Skeletal muscle satellite cell (primary cell): ENCODE measurements at regions not wholly inside any gene's neighbourhood (a gene's known extent, or its start where the extent isn't known, plus 50 kb on each side); places are given as distances from the start of the nearest gene placed in this dataset.
"Not testable (repeated sequence)": the region's sequence is repeated elsewhere in the genome, so short reads cannot be mapped to it uniquely, and the experiment has no call there.

Source experiments
- H3K27me3 ChIP-seq: 2 replicates; pipeline ENCODE4 v1.7.0; 2013; ENCODE audit warnings: low read length; ENCODE audit not compliant: control insufficient read depth, insufficient read depth
- H3K36me3 ChIP-seq: 2 replicates; pipeline ENCODE4 v1.7.0; 2013; ENCODE audit warnings: mild to moderate bottlenecking, control low read depth, low read length; ENCODE audit not compliant: insufficient read depth
- H3K4me1 ChIP-seq: 2 replicates; pipeline ENCODE4 v1.7.0; 2013; ENCODE audit warnings: low read length; ENCODE audit not compliant: control insufficient read depth, insufficient read depth
- H3K4me2 ChIP-seq: 2 replicates; pipeline ENCODE4 v1.7.0; 2013; ENCODE audit warnings: mild to moderate bottlenecking, low read length
- H3K4me3 ChIP-seq: 2 replicates; pipeline ENCODE4 v1.7.0; 2013; ENCODE audit warnings: low read length
- H3K9ac ChIP-seq: 2 replicates; pipeline ENCODE4 v1.7.0; 2013; ENCODE audit warnings: mild to moderate bottlenecking, low read depth, low read length, moderate library complexity
- H3K9me3 ChIP-seq: replicated peaks from 2 replicates; pipeline ENCODE4 v1.7.0; 2013; ENCODE audit warnings: mild to moderate bottlenecking, control low read depth, low read length

- Histone ChIP-seq H3K27me3 (no peaks in the 10 kb centered on the region), H3K4me1 (no peaks in the 10 kb centered on the region), H3K9me3 (no peaks in the 10 kb centered on the region), H3K9ac (no peak overlapping the region), H3K4me3 (no peak overlapping the region), H3K36me3 (no peaks in the 10 kb centered on the region), H3K4me2 (no peak overlapping the region)
Observed at GRCh38 chr10:35993591-35994515, 351.8 kb upstream of the FZD8 start.

GRCh38 chr10:35992107-35992506, 350.0 kb upstream of the FZD8 start:
- Histone ChIP-seq H3K4me1 (no peaks in the 10 kb centered on the region), H3K9me3 (no peaks in the 10 kb centered on the region), H3K36me3 (no peaks in the 10 kb centered on the region), H3K4me2 (no peak overlapping the region), H3K4me3 (no peak overlapping the region), H3K27me3 (no peaks in the 10 kb centered on the region), H3K9ac (no peak overlapping the region)

GRCh38 chr10:35986756-35987502, 344.8 kb upstream of the FZD8 start:
- Histone ChIP-seq H3K4me3 (no peak overlapping the region), H3K36me3 (no peaks in the 10 kb centered on the region), H3K27me3 (no peaks in the 10 kb centered on the region), H3K9ac (no peak overlapping the region), H3K4me2 (no peak overlapping the region), H3K9me3 (no peaks in the 10 kb centered on the region), H3K4me1 (no peaks in the 10 kb centered on the region)

GRCh38 chr10:35979116-35979515, 337.0 kb upstream of the FZD8 start:
- Histone ChIP-seq H3K4me3 (no peak overlapping the region), H3K36me3 (no peaks in the 10 kb centered on the region), H3K27me3 (peaks cover 10% of the 10 kb centered on the region), H3K4me2 (no peak overlapping the region), H3K4me1 (no peaks in the 10 kb centered on the region), H3K9me3 (no peaks in the 10 kb centered on the region), H3K9ac (no peak overlapping the region)

DNA sequence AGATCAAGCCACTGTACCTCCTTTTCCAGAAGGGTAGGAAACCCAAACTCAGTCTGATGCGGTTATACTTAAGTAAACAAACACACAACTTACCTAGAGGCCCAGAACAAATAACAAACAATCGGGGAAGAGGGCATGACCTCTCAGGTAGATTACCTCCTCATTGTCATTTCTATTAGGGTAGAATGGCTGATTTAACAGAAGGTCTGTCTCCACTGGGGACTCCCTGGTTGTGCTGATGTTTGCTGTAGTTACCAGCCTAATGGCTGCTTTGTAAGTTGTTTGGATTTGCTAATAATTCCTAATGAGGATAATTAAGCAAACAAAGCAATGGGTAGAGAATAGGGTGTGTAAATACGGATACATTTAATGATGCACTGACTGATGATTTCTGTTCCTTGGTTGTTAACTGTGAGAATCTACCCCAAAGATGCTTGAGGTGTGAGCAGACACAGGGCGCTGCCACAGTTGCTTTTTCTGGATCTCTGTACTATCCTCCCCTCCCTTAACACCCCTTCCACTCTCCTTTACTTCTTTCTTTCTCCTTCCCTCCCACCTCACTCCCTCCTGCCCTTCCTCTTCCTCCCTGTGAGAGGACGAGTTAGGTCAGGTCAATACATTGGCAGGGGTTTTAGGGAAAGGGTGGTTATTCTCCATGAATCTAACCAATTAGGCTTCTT, 332.0 kb upstream of the FZD8 start:
- peaks cover 22% of the 10 kb centered on the region for H3K27me3 ChIP-seq
- not testable (repeated sequence) for H3K9me3 ChIP-seq, H3K36me3 ChIP-seq, H3K9ac ChIP-seq, H3K4me2 ChIP-seq, H3K4me1 ChIP-seq, H3K4me3 ChIP-seq

- Histone ChIP-seq H3K4me2 (no peak overlapping the region), H3K36me3 (no peaks in the 10 kb centered on the region), H3K9me3 (no peaks in the 10 kb centered on the region), H3K27me3 (peaks cover 22% of the 10 kb centered on the region), H3K9ac (no peak overlapping the region), H3K4me3 (no peak overlapping the region), H3K4me1 (no peaks in the 10 kb centered on the region)
Observed at GRCh38 chr10:35972275-35972674, 330.2 kb upstream of the FZD8 start.

DNA sequence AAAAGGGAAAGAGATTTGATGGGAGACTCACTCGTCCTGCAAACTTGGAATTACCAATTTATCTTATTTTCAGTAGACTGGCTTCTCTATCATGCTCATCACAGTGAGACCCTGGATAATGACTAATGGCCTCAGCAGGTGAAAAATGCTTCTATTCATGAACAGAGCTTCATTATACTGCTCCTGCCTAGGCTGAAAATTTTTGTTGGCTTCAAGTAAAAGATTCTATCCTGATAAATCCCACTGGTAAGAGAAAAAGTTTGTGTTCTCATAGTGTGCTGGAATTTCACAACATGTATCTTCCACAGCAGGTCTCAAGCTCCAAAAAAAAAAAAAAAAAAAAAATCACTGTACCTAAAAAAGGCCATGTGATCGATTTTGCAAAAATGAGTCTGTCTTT, 329.3 kb upstream of the FZD8 start:
- Histone ChIP-seq H3K9ac (no peak overlapping the region), H3K4me2 (no peak overlapping the region), H3K4me3 (no peak overlapping the region), H3K9me3 (no peaks in the 10 kb centered on the region), H3K4me1 (no peaks in the 10 kb centered on the region), H3K36me3 (no peaks in the 10 kb centered on the region), H3K27me3 (peaks cover 22% of the 10 kb centered on the region)

- no peak overlapping the region for H3K9ac ChIP-seq
- no peaks in the 10 kb centered on the region for H3K36me3 ChIP-seq
- H3K4me2 ChIP-seq: no peak overlapping the region
- H3K9me3 ChIP-seq: no peaks in the 10 kb centered on the region
- H3K4me1 ChIP-seq: no peaks in the 10 kb centered on the region
- no peaks in the 10 kb centered on the region for H3K27me3 ChIP-seq
- H3K4me3 ChIP-seq: no peak overlapping the region
Observed at GRCh38 chr10:35963685-35964084, 321.6 kb upstream of the FZD8 start.

GRCh38 chr10:35961501-35961900, 319.4 kb upstream of the FZD8 start:
- H3K9me3 ChIP-seq: no peaks in the 10 kb centered on the region
- H3K4me2 ChIP-seq: no peak overlapping the region
- H3K4me1 ChIP-seq: no peaks in the 10 kb centered on the region
- H3K4me3 ChIP-seq: no peak overlapping the region
- H3K27me3 ChIP-seq: no peaks in the 10 kb centered on the region
- H3K36me3 ChIP-seq: no peaks in the 10 kb centered on the region
- no peak overlapping the region for H3K9ac ChIP-seq

DNA sequence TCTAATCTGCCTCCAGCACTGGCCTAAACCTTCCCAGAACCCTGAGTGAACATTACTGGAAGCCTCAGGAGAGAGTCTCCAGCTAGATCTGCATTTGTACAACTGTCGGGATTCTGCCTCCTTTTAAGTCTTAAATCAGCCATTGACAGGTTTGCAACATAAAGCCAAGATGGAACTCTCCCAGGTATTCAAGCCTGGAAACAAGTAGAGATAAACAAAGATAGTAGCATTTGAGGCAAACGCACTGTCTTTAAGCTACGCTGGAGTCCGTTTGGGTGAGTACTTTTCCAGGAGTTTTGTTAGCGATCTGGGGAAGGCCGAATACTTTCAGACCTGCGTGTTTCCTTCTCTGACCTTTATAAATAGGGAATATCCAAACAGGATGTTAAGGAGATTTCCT, 317.2 kb upstream of the FZD8 start:
- H3K4me3 ChIP-seq: no peak overlapping the region
- H3K4me2 ChIP-seq: no peak overlapping the region
- H3K9me3 ChIP-seq: no peaks in the 10 kb centered on the region
- H3K4me1 ChIP-seq: no peaks in the 10 kb centered on the region
- no peaks in the 10 kb centered on the region for H3K36me3 ChIP-seq
- no peaks in the 10 kb centered on the region for H3K27me3 ChIP-seq
- no peak overlapping the region for H3K9ac ChIP-seq

DNA sequence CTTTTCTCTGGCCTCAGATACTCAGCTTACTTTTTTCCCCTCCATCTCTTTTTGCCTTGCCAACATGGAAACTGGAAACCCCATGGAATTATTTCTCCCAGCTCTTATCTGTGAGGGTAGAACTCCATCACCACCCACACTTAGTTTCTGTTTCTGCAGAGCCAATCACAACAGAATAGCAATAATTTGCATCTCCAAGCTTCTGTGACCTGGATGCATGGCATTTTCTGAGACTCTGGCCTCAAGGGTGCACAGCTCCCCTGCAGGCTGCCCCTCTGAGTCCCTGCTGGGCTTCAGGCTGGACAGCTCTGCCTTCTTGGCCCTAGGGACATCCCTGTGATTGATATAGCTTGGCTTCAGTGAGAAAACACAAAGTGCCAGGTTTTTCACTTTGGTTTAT, 316.5 kb upstream of the FZD8 start:
- H3K4me1 ChIP-seq, H3K36me3 ChIP-seq, H3K9me3 ChIP-seq, H3K4me2 ChIP-seq, H3K9ac ChIP-seq, H3K27me3 ChIP-seq, H3K4me3 ChIP-seq: not testable (repeated sequence)
